ENCODE measurements at regions not wholly inside any gene's neighbourhood (a gene's known extent, or its start where the extent isn't known, plus 50 kb on each side); places are given as distances from the start of the nearest gene placed in this dataset.

GRCh38 chr9:80407220-80407619 lies 835.5 kb downstream of the TLE4 start:
- ChIA-PET POLR2A (ENCODE audit: low non-redundant PET) (interaction anchor here (0.6 kb wide), 1 partner anchor 1169 kb away, joined by 4 read pairs; no protein-coding TSS in a partner anchor), CTCF (no interaction called here)
- TF ChIP-seq, protein P1, sequence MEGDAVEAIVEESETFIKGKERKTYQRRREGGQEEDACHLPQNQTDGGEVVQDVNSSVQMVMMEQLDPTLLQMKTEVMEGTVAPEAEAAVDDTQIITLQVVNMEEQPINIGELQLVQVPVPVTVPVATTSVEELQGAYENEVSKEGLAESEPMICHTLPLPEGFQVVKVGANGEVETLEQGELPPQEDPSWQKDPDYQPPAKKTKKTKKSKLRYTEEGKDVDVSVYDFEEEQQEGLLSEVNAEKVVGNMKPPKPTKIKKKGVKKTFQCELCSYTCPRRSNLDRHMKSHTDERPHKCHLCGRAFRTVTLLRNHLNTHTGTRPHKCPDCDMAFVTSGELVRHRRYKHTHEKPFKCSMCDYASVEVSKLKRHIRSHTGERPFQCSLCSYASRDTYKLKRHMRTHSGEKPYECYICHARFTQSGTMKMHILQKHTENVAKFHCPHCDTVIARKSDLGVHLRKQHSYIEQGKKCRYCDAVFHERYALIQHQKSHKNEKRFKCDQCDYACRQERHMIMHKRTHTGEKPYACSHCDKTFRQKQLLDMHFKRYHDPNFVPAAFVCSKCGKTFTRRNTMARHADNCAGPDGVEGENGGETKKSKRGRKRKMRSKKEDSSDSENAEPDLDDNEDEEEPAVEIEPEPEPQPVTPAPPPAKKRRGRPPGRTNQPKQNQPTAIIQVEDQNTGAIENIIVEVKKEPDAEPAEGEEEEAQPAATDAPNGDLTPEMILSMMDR (conservative IDR thresholded peaks at IDR 0.05; ENCODE audit: low read depth): no peak
- no peak overlapping the region for H3K27ac ChIP-seq
- DNase-seq (ENCODE audit: low spot score): no peak

GRCh38 chr9:80401243-80401642 lies 829.5 kb downstream of the TLE4 start:
- no peak overlapping the region for H3K27ac ChIP-seq
- POLR2A ChIA-PET (ENCODE audit: low non-redundant PET): no interaction called here
- no peak for DNase-seq (ENCODE audit: low spot score)
- CTCF ChIA-PET: no interaction called here
- TF ChIP-seq, protein P1 (conservative IDR thresholded peaks at IDR 0.05; ENCODE audit: low read depth): no peak

GRCh38 chr9:80400624-80401230 lies 829.0 kb downstream of the TLE4 start:
- no peak overlapping the region for H3K27ac ChIP-seq
- ChIA-PET CTCF (interaction anchor here (0.6 to 0.7 kb wide), 2 partner anchors 16 to 508 kb away, joined by 3 read pairs; no protein-coding TSS in a partner anchor), POLR2A (ENCODE audit: low non-redundant PET) (no interaction called here)
- TF ChIP-seq, protein P1 (conservative IDR thresholded peaks at IDR 0.05; ENCODE audit: low read depth): no peak
- no peak for DNase-seq (ENCODE audit: low spot score)

GRCh38 chr9:80399606-80400005 lies 827.8 kb downstream of the TLE4 start:
- ChIA-PET POLR2A (ENCODE audit: low non-redundant PET) (no interaction called here), CTCF (no interaction called here)

GRCh38 chr9:80387828-80388227 lies 816.1 kb downstream of the TLE4 start:
- no peak for DNase-seq (ENCODE audit: low spot score)
- CTCF ChIA-PET: no interaction called here
- TF ChIP-seq, protein P1 (conservative IDR thresholded peaks at IDR 0.05; ENCODE audit: low read depth): no peak
- no peak overlapping the region for H3K27ac ChIP-seq
- POLR2A ChIA-PET (ENCODE audit: low non-redundant PET): no interaction called here

More at GRCh38 chr9:80399606-80400005, 827.8 kb downstream of the TLE4 start:
- no peak overlapping the region for H3K27ac ChIP-seq
- TF ChIP-seq, protein P1 (conservative IDR thresholded peaks at IDR 0.05; ENCODE audit: low read depth): no peak
- no peak for DNase-seq (ENCODE audit: low spot score)

GRCh38 chr9:80385246-80385645 lies 813.5 kb downstream of the TLE4 start:
- ChIA-PET POLR2A (ENCODE audit: low non-redundant PET) (no interaction called here), CTCF (no interaction called here)
- H3K27ac ChIP-seq: no peak overlapping the region
- TF ChIP-seq, protein P1 (conservative IDR thresholded peaks at IDR 0.05; ENCODE audit: low read depth): no peak
- no peak for DNase-seq (ENCODE audit: low spot score)
